GM19463 (cell line): ENCODE measurements at regions not wholly inside any gene's neighbourhood (a gene's known extent, or its start where the extent isn't known, plus 50 kb on each side); places are given as distances from the start of the nearest gene placed in this dataset.
"Not testable (repeated sequence)": the region's sequence is repeated elsewhere in the genome, so short reads cannot be mapped to it uniquely, and the experiment has no call there.

Source experiments
- ATAC-seq: cut with Tn5 transposase; IDR thresholded peaks from one replicate; pipeline ENCODE4 v1.9.1; 2021; ENCODE audit warnings: mild to moderate bottlenecking, moderate library complexity; ENCODE audit not compliant: unreplicated experiment

DNA sequence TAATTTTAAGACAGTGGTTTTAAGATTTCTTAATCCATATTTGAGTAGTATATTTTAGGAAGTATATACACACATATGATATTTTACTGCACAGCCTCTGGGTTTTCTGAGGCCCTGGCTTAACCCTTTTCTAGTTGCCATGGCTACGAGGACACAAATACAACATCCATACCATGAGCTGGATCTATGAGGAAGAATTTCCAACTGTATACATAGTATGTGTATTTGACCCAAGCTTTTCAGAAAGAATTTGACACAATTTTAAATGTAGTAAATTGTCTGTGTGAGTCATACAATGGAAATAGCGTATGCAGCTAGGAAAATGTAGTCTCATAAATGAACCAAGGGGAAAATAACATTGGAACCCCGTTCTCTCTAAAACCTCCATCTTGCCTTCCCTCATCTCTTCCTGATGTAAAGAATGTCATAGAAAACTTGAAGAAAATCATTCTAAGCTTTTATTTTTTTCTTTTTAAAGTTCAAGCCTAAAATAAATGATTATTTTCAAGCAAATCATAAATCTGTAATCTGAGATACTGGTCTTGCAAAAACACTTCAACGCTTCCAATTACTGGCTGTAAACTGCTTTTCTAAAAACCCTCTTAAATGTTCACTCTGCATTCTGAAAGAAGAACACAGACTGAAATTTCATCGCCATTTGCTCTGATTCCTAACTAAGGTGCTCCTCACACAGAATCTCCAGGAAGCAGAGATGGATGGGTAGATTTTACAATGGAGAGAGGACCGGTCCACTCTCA is 172.4 kb downstream of the LACC1 start:
- no peak for ATAC-seq

DNA sequence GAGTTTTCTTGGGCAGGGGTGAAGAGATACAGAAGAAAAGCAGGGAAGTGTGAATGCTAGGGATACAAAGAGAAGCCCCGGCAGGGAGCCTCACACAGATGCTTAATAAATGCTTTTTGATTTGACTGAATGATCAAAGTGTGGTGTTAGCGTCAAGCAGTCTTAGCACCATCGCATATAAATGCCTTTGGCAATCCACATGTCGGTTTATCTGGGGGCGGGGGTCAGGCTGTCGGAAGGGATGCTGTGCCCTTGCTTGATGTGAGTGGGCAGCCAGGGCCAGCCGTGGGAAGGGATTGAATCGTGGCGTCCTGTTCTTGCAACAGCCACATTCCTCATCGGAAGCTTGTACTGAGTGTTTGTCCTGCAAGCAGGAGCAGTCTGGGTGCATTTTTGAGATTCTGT is 173.1 kb downstream of the LACC1 start:
- ATAC-seq = no peak

- ATAC-seq = no peak
These were observed 173.5 kb downstream of the LACC1 start for GRCh38 chr13:44053208-44053607.

GRCh38 chr13:44054525-44054924 is 174.8 kb downstream of the LACC1 start:
- ATAC-seq = no peak

- ATAC-seq = not testable (repeated sequence)
These were observed 176.0 kb downstream of the LACC1 start for GRCh38 chr13:44055681-44056080.

DNA sequence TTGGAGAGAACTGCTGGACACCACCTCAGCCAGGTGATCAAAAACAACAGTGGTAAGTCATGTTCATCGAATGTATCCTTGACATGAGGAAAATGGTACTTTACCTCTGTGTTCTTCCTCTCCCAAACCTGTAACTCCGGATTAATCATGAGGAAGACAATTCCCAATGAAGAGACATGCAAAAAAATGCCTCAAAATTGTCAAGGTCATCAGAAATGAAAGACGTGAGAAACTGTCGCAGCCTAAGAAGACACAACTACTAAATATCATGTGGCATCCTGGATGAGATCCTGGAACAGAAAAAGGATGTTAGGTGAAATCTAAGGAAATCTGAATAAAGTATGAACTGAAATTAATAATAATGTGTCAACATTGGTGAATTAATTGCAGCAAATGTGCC is 178.4 kb downstream of the LACC1 start:
- no peak for ATAC-seq

GRCh38 chr13:44058624-44059215 is 179.0 kb downstream of the LACC1 start:
- ATAC-seq = no peak

DNA sequence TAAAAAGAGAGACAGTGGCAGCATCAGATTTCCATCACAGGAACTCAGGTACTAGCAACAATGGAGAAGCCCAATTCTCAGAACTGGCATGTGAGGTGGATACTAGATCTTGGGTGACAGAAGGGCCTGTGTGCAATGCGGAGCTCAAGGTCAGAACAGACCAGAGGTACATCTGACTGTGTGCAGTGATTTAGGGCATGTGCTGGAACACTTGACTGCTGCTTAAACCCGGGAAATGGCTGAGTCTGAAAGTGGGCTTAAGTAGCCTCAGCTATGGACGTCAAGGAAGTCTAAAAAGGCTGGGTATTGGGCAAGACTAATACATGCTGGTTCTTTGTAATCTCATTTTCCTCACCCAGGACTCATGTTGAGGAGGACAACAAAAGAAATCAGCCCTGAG is 182.2 kb downstream of the LACC1 start:
- no peak for ATAC-seq

GRCh38 chr13:44063467-44063866 is 183.8 kb downstream of the LACC1 start:
- no peak for ATAC-seq

DNA sequence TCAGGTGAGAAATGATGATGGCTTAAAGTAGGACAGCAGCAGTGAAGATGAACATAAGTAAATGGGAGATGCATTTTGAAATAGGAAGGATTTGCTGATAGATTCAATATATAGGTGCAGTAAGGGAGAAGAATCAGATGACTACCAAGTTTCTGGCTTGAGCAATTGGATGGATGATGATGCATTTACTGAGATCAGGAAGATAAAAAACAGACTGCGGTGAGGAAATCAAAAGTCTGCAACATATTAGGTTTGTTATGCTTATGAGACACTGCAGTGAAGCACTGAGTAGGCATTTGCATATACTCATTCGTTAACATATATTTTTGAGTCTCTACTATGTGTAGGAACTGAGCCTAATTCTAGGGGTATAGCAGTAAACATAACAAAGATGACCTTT is 184.2 kb downstream of the LACC1 start:
- ATAC-seq = no peak

DNA sequence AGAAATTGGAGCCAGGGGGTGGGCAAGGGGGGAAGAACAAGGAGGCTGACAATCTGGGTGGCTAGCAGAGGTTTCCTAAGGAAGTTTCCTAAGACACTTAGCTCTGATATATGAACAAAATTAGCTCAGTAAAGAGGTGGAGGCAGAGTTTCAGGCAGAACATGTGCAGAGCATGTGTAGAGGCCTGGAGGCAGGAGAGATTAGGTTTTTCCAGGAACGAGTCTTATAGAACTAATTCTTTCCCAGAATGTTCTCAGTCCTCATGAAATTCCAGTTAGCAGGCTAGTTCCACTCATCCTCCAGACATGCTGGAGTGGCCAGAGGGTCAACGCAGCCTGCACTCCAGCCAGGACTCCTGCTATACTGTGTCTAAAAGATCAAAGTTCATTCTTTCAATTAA is 184.7 kb downstream of the LACC1 start:
- no peak for ATAC-seq

DNA sequence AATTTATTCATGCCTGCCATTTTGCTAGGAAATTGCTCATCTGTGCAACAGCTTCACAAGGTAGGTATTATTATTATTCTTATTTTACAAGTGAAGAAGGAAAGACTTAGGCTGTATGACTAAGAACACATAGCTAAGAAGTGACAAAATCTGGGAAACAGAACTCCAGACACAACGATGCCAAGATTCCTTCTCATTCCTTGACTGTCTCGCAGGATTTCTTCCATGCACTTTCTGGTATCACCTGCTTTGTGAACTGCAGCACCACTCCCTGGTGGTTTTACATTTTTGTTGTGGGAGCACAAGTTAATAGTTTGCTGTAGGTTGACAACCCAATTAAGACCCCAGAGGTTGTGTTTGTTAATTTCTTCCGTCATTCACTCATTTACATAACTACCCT is 188.5 kb downstream of the LACC1 start:
- ATAC-seq = no peak

GRCh38 chr13:44068737-44069136 is 189.0 kb downstream of the LACC1 start:
- ATAC-seq = no peak

GRCh38 chr13:44072536-44072935 is 192.8 kb downstream of the LACC1 start:
- ATAC-seq = no peak

- no peak for ATAC-seq
These were observed 194.9 kb downstream of the LACC1 start for GRCh38 chr13:44074611-44075010.

DNA sequence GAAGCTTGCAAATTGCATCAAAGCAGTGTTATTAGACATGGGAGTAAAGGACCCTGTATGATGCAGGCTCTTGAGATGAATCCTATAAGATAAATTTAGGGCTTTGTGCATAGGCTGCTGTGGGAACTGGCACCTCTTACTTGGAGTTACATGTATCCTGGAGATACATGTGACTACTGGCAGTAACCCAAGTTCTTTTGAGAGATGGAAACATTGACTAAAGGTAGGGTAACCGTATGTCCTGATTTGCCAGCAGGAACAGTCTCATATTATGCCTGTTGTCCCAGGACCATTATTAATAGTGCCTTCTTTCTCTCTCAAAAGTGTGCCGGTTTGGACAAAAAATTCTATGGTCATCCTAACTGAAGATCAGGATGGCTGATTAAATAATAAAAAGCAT is 195.4 kb downstream of the LACC1 start:
- ATAC-seq = no peak

DNA sequence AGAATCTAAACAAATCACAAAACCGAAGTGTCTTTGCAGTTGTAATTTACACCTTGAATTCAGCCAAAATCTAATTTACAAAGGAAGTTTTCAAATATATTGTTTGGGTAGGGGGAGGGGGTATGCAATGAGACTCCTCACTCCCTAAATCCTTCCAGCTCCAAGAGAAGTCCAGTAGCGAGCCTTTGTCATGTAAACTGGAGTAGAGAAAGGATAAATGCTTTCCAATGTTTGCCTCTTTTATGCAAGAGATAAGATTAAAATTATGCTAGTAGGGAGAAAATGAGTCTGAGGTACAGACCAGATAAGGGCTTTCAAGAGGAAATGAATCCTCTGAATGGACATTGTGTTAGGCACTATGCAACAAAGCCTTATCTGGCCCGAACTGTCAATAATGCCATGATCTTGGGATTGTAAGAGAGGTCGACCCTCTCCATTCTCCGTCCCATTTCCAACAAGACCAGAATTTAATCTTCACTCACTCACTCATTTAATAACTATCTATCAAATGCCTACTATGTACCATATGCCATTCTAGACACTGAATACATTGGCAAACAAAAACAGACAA is 199.2 kb downstream of the LACC1 start:
- ATAC-seq = no peak

DNA sequence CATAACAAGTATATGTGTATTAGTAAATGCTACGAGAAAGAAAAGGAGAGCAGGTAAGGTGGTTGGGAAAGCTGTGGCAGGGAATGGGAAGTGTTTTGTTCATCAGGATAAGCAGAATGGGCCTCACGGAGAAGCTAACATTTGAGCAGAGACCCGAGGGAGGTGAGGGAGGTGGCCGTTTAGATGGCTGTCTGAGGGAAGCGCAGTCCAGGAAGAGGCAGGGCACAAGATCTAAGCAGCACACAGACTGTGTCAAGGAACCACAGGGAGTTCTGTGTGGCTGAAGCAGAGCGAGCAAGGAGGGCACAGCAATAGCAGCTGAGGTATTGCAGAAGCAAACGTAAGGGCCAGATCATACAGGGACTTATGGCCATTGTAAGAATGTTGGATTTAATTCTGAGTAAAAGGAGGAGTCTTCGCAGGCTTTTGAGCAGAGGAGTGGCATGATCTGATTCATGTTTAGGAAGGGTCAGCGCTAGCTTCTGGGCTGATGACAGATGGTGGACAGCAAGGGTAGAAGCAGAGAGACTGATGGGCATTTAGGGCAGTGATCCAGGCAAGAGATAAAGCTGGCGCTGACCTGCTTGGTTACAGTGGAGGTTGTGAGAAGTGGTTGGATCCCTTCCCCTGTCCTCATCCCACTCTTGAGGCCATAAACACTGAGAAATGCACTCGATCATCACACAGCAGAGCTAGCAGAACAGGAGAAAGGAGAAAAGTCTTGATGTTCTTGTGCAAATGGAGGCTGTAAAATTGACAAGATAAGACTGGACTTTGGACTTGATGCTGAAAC is 199.9 kb downstream of the LACC1 start:
- ATAC-seq = no peak

- no peak for ATAC-seq
These were observed 204.4 kb downstream of the LACC1 start for GRCh38 chr13:44084146-44084545.

- ATAC-seq = no peak
These were observed 206.7 kb downstream of the LACC1 start for GRCh38 chr13:44086389-44086788.

DNA sequence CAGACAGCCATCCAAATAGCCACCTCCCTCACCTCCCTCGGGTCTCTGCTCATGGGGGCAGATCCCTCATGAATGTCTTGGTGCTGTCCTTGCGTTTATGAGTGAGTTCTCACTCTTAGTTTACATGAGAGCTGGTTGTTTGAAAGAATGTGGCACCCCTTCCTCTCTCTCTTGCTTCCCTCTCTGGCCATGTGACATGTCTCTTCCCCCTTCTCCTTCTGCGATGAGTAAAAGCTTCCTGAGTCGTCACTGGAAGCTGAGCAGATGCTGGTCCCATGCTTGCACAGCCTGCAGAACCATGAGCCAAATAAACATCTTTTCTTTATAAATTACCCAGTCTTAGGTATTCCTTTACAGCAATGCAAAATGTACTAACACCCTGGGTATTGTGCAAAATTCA is 208.7 kb downstream of the LACC1 start:
- ATAC-seq = no peak

GRCh38 chr13:44088991-44089413 is 209.3 kb downstream of the LACC1 start:
- ATAC-seq = no peak
